K562 (cell line): ENCODE measurements at regions not wholly inside any gene's neighbourhood (a gene's known extent, or its start where the extent isn't known, plus 50 kb on each side); places are given as distances from the start of the nearest gene placed in this dataset.

Experiments used
- ARID1B ChIP-seq: fragments of 450-650 bp; IDR thresholded peaks from 2 replicates; pipeline ENCODE4 v1.6.1; 2016; ENCODE audit warnings: antibody characterized with exemption, mild to moderate bottlenecking, inconsistent platforms
- CREB5 ChIP-seq: fragments of 250-450 bp; sonication (Bioruptor Pico); IDR thresholded peaks from 2 replicates; pipeline ENCODE4 v1.5.0; 2020; ENCODE audit warnings: mild to moderate bottlenecking
- GMEB1 ChIP-seq: fragments of 250-450 bp; sonication (Bioruptor Pico); IDR thresholded peaks from 2 replicates; pipeline ENCODE4 v1.4.0; 2020; ENCODE audit warnings: mild to moderate bottlenecking
- KLF13 ChIP-seq: fragments of 450-650 bp; IDR thresholded peaks from 2 replicates; pipeline ENCODE4 v1.6.1; 2016; ENCODE audit warnings: missing genetic modification characterization, low read depth, mild to moderate bottlenecking, missing compliant biosample characterization, moderate library complexity, borderline replicate concordance
- NFIC ChIP-seq: fragments of 450-650 bp; IDR thresholded peaks from 2 replicates; pipeline ENCODE4 v1.6.1; 2017; ENCODE audit warnings: mild to moderate bottlenecking, inconsistent platforms
- THRB ChIP-seq: fragments of 450-650 bp; formaldehyde crosslinking; conservative IDR thresholded peaks from 2 replicates; pipeline ENCODE4 v1.4.0; 2022; ENCODE audit warnings: mild to moderate bottlenecking, missing genetic modification characterization
- ZNF143 ChIP-seq: sonication (generic); formaldehyde crosslinking; IDR thresholded peaks from 2 replicates; pipeline ENCODE4 v1.9.0; 2022; ENCODE audit warnings: mild to moderate bottlenecking, missing genetic modification reagents
- ZNF239 ChIP-seq: fragments of 250-450 bp; sonication (Bioruptor Pico); IDR thresholded peaks from 2 replicates; pipeline ENCODE4 v1.4.0; 2020; ENCODE audit warnings: mild to moderate bottlenecking
- ZNF398 ChIP-seq: fragments of 250-450 bp; sonication (Bioruptor Pico); IDR thresholded peaks from 2 replicates; pipeline ENCODE4 v1.8.0; 2021; ENCODE audit warnings: moderate library complexity, mild to moderate bottlenecking, inconsistent platforms
- ZZZ3 ChIP-seq: fragments of 450-650 bp; IDR thresholded peaks from 2 replicates; pipeline ENCODE4 v1.6.1; 2016; ENCODE audit warnings: antibody characterized with exemption, mild to moderate bottlenecking, moderate library complexity
- TF ChIP-seq, protein P1 (sequence below): fragments of 250-450 bp; sonication (Bioruptor Pico); IDR thresholded peaks from 2 replicates; pipeline ENCODE4 v1.8.0; 2022; ENCODE audit warnings: moderate library complexity, mild to moderate bottlenecking, inconsistent platforms
- TF ChIP-seq, protein P2 (sequence below): fragments of 450-650 bp; formaldehyde crosslinking; IDR thresholded peaks from 2 replicates; pipeline ENCODE4 v1.4.0; 2020; ENCODE audit warnings: mild to moderate bottlenecking, moderate library complexity
- TF ChIP-seq, protein P3 (sequence below): fragments of 450-650 bp; IDR thresholded peaks from 2 replicates; pipeline ENCODE4 v1.7.1; 2018; ENCODE audit warnings: mild to moderate bottlenecking, low read depth; ENCODE audit not compliant: partially characterized antibody

DNA sequence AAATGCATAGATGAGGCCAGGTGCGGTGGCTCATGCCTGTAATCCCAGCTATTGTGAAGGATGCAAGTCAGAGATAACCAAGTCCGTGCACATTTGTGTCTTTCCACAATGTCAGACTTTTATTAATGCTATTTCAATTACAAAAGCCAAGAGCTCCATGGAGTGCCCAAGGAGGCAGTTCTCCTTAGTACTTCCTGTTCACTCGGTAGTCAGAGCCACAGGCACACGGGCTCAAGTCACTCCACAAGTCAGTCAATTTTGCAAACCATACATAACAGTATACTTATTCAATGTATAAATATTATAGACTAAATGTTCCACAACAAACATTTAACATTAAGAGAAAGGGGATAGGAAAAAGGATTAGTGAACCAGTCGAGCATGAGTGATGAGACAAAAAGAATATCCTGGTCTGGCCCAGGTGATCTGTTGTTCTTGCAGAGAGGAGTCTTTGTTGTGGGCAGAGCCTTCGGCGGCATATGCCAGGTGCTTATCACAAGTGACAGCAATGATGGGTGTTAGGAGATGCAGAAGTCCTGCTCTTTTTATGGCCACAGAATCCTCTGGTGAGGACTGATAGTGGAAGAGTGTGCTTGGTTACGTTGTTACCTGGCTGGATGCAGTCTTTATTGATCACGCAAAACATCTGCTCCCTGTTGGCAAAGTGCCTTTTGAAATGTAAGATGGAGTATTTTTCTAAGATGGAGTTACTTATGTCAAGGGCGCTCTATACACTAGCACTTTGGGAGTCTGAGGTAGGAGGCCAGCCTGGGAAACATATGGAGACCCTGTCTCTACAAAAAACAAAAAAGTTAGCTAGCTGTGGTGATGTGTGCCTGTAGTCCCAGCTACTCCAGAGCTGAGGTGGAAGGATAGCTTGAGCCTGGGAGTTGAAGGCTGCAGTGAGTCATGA lies 167.0 kb upstream of the FBXL17 start (continued):
- TF ChIP-seq, protein P1, sequence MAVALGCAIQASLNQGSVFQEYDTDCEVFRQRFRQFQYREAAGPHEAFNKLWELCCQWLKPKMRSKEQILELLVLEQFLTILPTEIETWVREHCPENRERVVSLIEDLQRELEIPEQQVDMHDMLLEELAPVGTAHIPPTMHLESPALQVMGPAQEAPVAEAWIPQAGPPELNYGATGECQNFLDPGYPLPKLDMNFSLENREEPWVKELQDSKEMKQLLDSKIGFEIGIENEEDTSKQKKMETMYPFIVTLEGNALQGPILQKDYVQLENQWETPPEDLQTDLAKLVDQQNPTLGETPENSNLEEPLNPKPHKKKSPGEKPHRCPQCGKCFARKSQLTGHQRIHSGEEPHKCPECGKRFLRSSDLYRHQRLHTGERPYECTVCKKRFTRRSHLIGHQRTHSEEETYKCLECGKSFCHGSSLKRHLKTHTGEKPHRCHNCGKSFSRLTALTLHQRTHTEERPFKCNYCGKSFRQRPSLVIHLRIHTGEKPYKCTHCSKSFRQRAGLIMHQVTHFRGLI (CRISPR knock-in tag): 0 out of 2 replicates have a peak, but pooled peaks have one; percentile 30
- TF ChIP-seq NFIC (peak; percentile 82), CREB5 (no peak), ZNF398 (CRISPR knock-in tag) (peak; percentile 78; the same call in 1 of the 2 replicates), ARID1B (peak; percentile 92), GMEB1 (CRISPR knock-in tag) (0 out of 2 replicates have a peak, but pooled peaks have one; percentile 31), ZZZ3 (no peak), KLF13 (tag) (0 out of 2 replicates have a peak, but pooled peaks have one; percentile 76), ZNF239 (CRISPR knock-in tag) (peak; percentile 84), ZNF143 (CRISPR knock-in tag) (no peak), THRB (CRISPR knock-in tag) (peak; percentile 61; the same call in 1 of the 2 replicates)
- TF ChIP-seq, protein P2, sequence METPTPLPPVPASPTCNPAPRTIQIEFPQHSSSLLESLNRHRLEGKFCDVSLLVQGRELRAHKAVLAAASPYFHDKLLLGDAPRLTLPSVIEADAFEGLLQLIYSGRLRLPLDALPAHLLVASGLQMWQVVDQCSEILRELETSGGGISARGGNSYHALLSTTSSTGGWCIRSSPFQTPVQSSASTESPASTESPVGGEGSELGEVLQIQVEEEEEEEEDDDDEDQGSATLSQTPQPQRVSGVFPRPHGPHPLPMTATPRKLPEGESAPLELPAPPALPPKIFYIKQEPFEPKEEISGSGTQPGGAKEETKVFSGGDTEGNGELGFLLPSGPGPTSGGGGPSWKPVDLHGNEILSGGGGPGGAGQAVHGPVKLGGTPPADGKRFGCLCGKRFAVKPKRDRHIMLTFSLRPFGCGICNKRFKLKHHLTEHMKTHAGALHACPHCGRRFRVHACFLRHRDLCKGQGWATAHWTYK: peak; percentile 96
- TF ChIP-seq, protein P3, sequence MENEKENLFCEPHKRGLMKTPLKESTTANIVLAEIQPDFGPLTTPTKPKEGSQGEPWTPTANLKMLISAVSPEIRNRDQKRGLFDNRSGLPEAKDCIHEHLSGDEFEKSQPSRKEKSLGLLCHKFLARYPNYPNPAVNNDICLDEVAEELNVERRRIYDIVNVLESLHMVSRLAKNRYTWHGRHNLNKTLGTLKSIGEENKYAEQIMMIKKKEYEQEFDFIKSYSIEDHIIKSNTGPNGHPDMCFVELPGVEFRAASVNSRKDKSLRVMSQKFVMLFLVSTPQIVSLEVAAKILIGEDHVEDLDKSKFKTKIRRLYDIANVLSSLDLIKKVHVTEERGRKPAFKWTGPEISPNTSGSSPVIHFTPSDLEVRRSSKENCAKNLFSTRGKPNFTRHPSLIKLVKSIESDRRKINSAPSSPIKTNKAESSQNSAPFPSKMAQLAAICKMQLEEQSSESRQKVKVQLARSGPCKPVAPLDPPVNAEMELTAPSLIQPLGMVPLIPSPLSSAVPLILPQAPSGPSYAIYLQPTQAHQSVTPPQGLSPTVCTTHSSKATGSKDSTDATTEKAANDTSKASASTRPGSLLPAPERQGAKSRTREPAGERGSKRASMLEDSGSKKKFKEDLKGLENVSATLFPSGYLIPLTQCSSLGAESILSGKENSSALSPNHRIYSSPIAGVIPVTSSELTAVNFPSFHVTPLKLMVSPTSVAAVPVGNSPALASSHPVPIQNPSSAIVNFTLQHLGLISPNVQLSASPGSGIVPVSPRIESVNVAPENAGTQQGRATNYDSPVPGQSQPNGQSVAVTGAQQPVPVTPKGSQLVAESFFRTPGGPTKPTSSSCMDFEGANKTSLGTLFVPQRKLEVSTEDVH: no peak
